Cardiac muscle cell (in vitro differentiated cells and primary cell): ENCODE measurements at regions not wholly inside any gene's neighbourhood (a gene's known extent, or its start where the extent isn't known, plus 50 kb on each side); places are given as distances from the start of the nearest gene placed in this dataset.

Experiments used
- DNase-seq, 2 donors: peaks; one replicate each; pipeline versions ENCODE4 v3.0.0 to v3.0.0-alpha.2; 2010 to 2017; ENCODE audit warnings: low read depth in 1 of 2, low spot score in 1 of 2
- H3K27ac ChIP-seq: fragments of 200-600 bp; sonication (generic); 2 replicates; pipeline ENCODE4 v1.5.1; 2016
- H3K27me3 ChIP-seq: fragments of 200-600 bp; sonication (generic); 2 replicates; pipeline ENCODE4 v1.6.0; 2016; ENCODE audit warnings: control low read depth
- H3K36me3 ChIP-seq: fragments of 200-600 bp; sonication (generic); 2 replicates; pipeline ENCODE4 v1.5.1; 2016; ENCODE audit warnings: control low read depth
- H3K4me1 ChIP-seq: fragments of 200-600 bp; sonication (generic); 2 replicates; pipeline ENCODE4 v1.8.1; 2017; ENCODE audit warnings: low read depth, mild to moderate bottlenecking, mixed run types
- H3K4me3 ChIP-seq: fragments of 200-600 bp; sonication (generic); 2 replicates; pipeline ENCODE4 v1.5.1; 2016; ENCODE audit warnings: mild to moderate bottlenecking
- H3K9me3 ChIP-seq: fragments of 200-600 bp; sonication (generic); 2 replicates; pipeline ENCODE4 v1.5.1; 2017; ENCODE audit warnings: low read depth, mild to moderate bottlenecking, control low read depth
- CTCF ChIP-seq: IDR thresholded peaks from 2 replicates; pipeline ENCODE4 v1.5.1; 2012; ENCODE audit warnings: low read depth, mild to moderate bottlenecking, low read length

GRCh38 chr10:64097391-64098122, 576.4 kb downstream of the REEP3 start:
- DNase-seq, result no peak
- no peak for TF ChIP-seq CTCF
- Histone ChIP-seq H3K27ac (no peak overlapping the region), H3K27me3 (no peaks in the 10 kb centered on the region), H3K9me3 (no peaks in the 10 kb centered on the region), H3K4me1 (no peaks in the 10 kb centered on the region), H3K36me3 (no peaks in the 10 kb centered on the region), H3K4me3 (no peak overlapping the region)

GRCh38 chr10:64098994-64099393, 577.8 kb downstream of the REEP3 start:
- H3K27ac ChIP-seq, result no peak overlapping the region
- TF ChIP-seq CTCF, result no peak

GRCh38 chr10:64101606-64102263, 580.5 kb downstream of the REEP3 start:
- no peaks in the 10 kb centered on the region for H3K27me3 ChIP-seq
- H3K4me1 ChIP-seq, result no peaks in the 10 kb centered on the region
- H3K36me3 ChIP-seq, result no peaks in the 10 kb centered on the region
- H3K9me3 ChIP-seq, result no peaks in the 10 kb centered on the region
- no peak overlapping the region for H3K27ac ChIP-seq
- TF ChIP-seq CTCF, result no peak
- H3K4me3 ChIP-seq, result no peak overlapping the region
- no peak for DNase-seq

More at GRCh38 chr10:64098994-64099393, 577.8 kb downstream of the REEP3 start:
- Histone ChIP-seq H3K4me1 (no peaks in the 10 kb centered on the region), H3K27me3 (no peaks in the 10 kb centered on the region), H3K4me3 (no peak overlapping the region), H3K9me3 (no peaks in the 10 kb centered on the region), H3K36me3 (no peaks in the 10 kb centered on the region)
- no peak for DNase-seq

- no peak for TF ChIP-seq CTCF
- DNase-seq, result no peak
- Histone ChIP-seq H3K27me3 (no peaks in the 10 kb centered on the region), H3K4me1 (no peaks in the 10 kb centered on the region), H3K36me3 (no peaks in the 10 kb centered on the region), H3K4me3 (no peak overlapping the region), H3K9me3 (no peaks in the 10 kb centered on the region), H3K27ac (no peak overlapping the region)
These were observed 581.0 kb downstream of the REEP3 start for GRCh38 chr10:64102264-64102633.

- no peaks in the 10 kb centered on the region for H3K27me3 ChIP-seq
- H3K4me1 ChIP-seq, result no peaks in the 10 kb centered on the region
- no peak overlapping the region for H3K27ac ChIP-seq
- TF ChIP-seq CTCF, result no peak
- H3K9me3 ChIP-seq, result no peaks in the 10 kb centered on the region
- no peaks in the 10 kb centered on the region for H3K36me3 ChIP-seq
- DNase-seq, result no peak
- H3K4me3 ChIP-seq, result no peak overlapping the region
These were observed 581.7 kb downstream of the REEP3 start for GRCh38 chr10:64102916-64103315.
